LNCAP (cell line): ENCODE measurements at regions not wholly inside any gene's neighbourhood (a gene's known extent, or its start where the extent isn't known, plus 50 kb on each side); places are given as distances from the start of the nearest gene placed in this dataset.

Source experiments
- CTCF ChIP-seq: fragments of 450-650 bp; IDR thresholded peaks from 2 replicates; pipeline ENCODE4 v1.5.1; 2017; ENCODE audit warnings: mild to moderate bottlenecking

- no peak for TF ChIP-seq CTCF
Measured at GRCh38 chr2:39522518-39522877, 85.4 kb upstream of the MAP4K3 start.

- TF ChIP-seq CTCF = no peak
Measured at GRCh38 chr2:39523308-39524044, 86.4 kb upstream of the MAP4K3 start.

GRCh38 chr2:39524061-39524460 lies 87.0 kb upstream of the MAP4K3 start:
- no peak for TF ChIP-seq CTCF

- no peak for TF ChIP-seq CTCF
Measured at GRCh38 chr2:39524756-39525635, 87.9 kb upstream of the MAP4K3 start.

- no peak for TF ChIP-seq CTCF
Measured at GRCh38 chr2:39525636-39526412, 88.7 kb upstream of the MAP4K3 start.

DNA sequence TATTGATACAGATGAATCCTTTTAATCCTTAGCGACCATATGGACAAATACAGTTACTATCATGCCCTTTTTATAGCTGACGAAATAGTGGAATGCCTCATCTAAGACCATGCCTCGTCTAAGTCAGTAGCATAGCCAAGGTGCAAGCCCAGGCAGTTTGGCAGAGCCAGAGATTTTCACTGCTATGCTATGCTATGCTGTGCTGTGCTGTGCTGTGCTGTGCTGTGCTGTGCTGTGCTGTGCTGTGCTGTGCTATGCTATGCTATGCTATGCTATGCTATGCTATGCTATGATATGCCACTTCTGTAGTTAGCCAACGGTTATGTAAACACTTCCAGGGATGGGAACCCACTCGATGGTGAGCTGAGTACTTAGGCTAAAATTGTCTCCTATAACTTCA lies 91.6 kb upstream of the MAP4K3 start:
- TF ChIP-seq CTCF = no peak

DNA sequence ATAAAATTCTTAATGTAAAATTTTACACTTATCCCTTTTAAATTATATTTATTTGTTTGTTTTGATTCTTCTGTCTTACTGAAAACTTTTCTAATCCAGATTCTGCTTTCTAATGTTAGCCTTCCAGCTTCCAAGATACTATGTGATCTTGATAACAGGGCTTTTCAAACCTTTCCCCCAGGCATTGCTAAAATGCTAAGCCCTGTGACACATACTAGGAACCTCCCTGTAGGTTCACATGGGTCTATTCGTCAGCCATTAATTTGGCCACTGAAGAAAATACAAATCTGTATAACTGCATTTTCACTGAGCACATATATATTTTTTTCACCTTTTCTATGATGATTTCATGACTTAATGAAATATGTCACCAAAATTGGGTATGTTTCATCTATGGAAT lies 92.8 kb upstream of the MAP4K3 start:
- TF ChIP-seq CTCF = no peak
